ENCODE measurements at regions not wholly inside any gene's neighbourhood (a gene's known extent, or its start where the extent isn't known, plus 50 kb on each side); places are given as distances from the start of the nearest gene placed in this dataset.
"Not testable (repeated sequence)": the region's sequence is repeated elsewhere in the genome, so short reads cannot be mapped to it uniquely, and the experiment has no call there.

DNA sequence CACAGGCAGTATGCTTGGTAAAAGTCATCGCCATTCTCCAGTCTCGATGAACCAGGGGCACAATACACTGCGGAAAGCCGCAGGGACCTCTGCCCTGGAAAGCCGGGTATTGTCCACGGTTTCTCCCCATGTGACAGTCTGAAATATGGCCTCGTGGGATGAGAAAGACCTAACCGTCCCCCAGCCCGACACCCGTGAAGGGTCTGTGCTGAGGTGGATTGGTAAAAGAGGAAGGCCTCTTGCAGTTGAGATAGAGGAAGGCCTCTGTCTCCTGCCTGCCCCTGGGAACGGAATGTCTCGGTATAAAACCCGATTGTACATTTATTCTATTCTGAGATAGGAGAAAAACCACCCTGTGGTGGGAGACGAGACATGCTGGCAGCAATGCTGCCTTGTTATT, 149.1 kb downstream of the TMEM121 start:
- not testable (repeated sequence) for H3K27me3 ChIP-seq

DNA sequence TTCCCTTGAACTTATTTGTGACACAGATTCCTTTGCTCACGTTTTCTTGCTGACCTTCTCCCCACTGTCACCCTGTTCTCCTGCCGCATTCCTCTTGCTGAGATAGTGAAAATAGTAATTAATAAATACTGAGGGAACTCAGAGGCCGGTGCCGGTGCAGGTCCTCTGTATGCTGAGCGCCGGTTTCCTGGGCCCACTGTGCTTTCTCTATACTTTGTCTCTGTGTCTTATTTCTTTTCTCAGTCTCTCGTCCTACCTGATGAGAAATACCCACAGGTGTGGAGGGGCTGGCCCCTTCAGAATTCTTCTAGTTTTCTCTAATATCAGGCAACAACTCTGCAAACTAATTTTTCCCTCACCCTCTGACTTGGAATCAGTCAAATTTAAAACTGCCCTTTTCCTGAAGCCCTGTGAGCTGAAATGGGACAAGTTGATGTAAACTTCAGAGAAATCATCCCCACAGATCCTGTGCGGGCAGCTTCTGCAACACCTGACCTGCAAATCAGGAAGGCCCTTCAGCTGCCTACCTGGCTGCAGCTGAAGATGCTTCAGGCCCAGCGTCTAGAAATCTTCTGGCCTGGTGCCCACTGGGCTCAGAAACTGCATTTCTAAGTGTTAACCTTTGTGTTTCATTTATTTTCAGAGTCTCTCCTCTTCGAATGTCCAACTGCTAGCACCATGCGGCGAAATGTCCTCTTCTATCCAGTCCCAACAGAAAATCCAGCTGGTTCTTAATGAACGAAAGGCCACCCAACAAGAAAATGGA, 149.7 kb downstream of the TMEM121 start:
- H3K36me3 ChIP-seq; H3K27ac ChIP-seq; H3K9me3 ChIP-seq; H3K27me3 ChIP-seq; DNase-seq (ENCODE audit: low spot score in 2 of 2); H3K4me3 ChIP-seq; H3K4me1 ChIP-seq: not testable (repeated sequence)
- WGBS: 78% methylated on average over 13 of the region's 13 CpGs

More for the DNA sequence above, 149.1 kb downstream of the TMEM121 start:
- not testable (repeated sequence) for H3K4me1 ChIP-seq; H3K9me3 ChIP-seq; H3K36me3 ChIP-seq; H3K27ac ChIP-seq; DNase-seq (ENCODE audit: low spot score in 2 of 2); H3K4me3 ChIP-seq
- WGBS: 78% methylated on average over 9 of the region's 14 CpGs

DNA sequence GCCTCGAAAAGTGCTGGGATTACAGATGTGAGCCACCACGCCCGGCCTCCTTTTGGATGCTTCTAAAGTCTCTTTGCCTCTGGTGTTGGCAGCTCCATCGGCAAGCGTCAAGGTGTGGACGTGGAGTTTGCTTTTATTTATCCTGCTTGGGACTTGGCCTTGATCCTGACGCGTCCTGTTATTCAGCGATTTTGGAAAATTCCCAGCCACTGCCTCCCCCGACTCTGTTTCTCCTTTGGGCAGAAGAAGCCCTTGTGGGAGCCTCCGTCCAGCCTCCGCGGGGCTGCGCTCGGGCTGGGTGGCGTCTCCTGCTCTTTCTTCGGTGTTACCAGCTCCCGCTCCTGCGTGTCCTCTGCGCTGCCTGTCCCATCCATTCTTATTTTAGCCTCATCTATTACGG, 151.7 kb downstream of the TMEM121 start:
- H3K9me3 ChIP-seq; H3K27ac ChIP-seq; DNase-seq (ENCODE audit: low spot score in 2 of 2); H3K36me3 ChIP-seq; H3K4me3 ChIP-seq; H3K27me3 ChIP-seq; H3K4me1 ChIP-seq: not testable (repeated sequence)
- 84% methylated on average over 20 of the region's 21 CpGs for WGBS

DNA sequence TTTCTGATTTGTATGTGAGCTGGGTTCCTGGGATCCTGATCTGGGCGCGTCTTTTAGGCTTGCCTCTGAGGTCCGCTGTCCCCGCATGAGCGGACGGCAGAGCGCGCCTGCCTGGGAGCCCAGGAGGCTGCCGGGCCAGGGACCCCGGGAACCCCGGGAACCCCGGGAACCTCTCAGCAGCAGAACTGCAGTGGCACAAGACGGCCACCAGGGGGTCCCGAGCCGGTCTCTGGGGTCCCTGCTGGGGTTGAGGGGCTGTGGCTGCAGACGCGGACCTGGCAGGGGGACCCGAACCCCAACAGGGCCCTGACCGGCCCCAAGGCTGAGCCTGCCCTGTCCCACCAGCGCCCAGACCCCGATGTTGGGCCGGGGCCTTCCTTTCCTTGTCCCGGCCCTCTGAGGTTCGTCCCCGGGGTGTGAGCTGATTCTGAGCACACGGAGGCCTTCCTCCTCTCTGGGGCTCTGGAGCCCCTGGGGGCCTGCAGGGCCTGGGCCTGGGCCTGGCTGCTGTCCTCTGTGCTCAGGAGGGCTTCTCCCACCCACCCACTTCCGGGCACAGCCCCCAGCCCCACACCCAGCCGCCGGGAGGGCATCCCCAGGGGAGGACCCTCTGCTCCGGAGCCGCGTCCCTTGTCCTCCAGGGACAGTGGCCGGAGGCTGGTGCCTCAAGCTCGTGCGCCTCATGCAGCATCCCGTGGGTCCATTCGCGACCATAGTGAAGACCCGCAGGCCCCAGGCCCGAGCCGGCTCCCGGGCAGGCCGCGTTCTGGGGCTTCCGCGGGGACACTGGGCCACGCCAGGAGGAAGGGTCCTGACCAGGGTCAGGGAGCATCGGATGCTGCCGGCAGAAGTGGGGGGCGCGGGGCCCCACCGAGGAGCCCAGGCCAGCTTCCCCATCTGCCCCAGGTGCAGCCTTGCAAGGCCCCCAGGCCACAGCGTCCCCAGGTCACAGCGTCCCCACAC, 152.9 kb downstream of the TMEM121 start:
- not testable (repeated sequence) for H3K36me3 ChIP-seq; H3K4me1 ChIP-seq; H3K27me3 ChIP-seq; H3K27ac ChIP-seq; H3K9me3 ChIP-seq; H3K4me3 ChIP-seq; DNase-seq (ENCODE audit: low spot score in 2 of 2)
- no CpG with 5 or more reads among the region's 54 CpGs for WGBS
- TF ChIP-seq, protein P1, sequence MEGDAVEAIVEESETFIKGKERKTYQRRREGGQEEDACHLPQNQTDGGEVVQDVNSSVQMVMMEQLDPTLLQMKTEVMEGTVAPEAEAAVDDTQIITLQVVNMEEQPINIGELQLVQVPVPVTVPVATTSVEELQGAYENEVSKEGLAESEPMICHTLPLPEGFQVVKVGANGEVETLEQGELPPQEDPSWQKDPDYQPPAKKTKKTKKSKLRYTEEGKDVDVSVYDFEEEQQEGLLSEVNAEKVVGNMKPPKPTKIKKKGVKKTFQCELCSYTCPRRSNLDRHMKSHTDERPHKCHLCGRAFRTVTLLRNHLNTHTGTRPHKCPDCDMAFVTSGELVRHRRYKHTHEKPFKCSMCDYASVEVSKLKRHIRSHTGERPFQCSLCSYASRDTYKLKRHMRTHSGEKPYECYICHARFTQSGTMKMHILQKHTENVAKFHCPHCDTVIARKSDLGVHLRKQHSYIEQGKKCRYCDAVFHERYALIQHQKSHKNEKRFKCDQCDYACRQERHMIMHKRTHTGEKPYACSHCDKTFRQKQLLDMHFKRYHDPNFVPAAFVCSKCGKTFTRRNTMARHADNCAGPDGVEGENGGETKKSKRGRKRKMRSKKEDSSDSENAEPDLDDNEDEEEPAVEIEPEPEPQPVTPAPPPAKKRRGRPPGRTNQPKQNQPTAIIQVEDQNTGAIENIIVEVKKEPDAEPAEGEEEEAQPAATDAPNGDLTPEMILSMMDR (IDR thresholded peaks at IDR 0.05): peak in 1 of 2 donors; percentile 14

DNA sequence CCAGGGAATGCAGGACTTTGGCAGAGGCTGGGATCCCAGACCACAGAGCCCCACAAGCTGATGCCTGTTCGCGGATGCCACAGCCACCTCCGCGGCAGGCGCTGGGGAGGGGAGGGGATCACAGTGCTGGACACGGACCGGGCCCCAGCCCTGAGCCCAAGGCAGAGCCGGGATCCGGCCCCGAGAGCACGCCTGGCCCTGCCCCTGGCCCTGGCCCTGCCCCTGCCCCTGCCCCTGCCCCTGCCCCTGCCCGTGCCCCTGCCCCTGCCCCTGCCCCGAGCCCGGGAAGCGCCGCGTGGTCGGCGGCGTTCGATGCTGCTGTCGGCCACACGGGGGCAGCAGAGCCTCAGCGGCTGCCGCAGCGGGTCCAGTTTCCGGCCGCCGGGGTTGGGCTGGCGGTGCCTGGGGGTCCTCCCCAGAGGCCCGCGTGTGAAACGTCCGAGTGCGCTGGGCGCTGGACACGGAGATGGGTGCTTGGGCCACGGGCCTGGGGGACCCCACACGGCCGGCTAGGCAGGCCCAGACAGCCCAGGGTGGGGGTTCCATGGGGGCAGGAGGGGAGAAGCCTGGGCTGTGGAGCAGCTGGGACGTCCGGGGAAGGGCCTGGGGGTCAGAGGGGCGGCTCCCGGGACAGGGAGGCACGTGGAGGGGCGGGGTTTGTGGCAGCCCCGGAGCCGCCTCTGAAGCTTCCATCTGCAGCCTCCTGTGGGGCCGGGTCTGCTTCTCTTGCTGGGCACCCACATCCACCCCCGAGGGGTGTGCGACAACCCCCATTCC, 153.8 kb downstream of the TMEM121 start:
- H3K27me3 ChIP-seq; H3K9me3 ChIP-seq; H3K4me1 ChIP-seq; H3K4me3 ChIP-seq; H3K27ac ChIP-seq; DNase-seq (ENCODE audit: low spot score in 2 of 2); H3K36me3 ChIP-seq: not testable (repeated sequence)
- WGBS: no CpG with 5 or more reads among the region's 51 CpGs

DNA sequence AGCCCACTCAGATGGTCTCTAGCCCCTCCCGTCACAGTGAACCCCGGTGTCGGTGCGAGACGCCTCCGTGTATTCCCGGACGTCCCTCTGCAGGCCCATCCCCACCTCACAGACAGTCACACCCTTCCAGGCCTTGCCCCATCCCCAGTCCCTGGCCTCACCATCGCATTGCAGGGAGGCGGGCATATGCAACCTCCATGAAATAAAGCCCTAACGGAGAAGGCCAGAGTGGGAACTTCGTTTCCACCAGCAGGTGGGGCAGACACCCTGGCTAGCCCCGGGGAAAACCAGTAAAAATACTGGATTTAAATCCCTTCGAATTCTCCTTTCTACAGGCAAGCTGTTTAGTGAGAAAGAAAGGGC, 154.3 kb downstream of the TMEM121 start:
- not testable (repeated sequence) for H3K27ac ChIP-seq; DNase-seq (ENCODE audit: low spot score in 2 of 2); H3K4me3 ChIP-seq; H3K4me1 ChIP-seq; H3K27me3 ChIP-seq; H3K9me3 ChIP-seq; H3K36me3 ChIP-seq
- no CpG with 5 or more reads among the region's 14 CpGs for WGBS

DNA sequence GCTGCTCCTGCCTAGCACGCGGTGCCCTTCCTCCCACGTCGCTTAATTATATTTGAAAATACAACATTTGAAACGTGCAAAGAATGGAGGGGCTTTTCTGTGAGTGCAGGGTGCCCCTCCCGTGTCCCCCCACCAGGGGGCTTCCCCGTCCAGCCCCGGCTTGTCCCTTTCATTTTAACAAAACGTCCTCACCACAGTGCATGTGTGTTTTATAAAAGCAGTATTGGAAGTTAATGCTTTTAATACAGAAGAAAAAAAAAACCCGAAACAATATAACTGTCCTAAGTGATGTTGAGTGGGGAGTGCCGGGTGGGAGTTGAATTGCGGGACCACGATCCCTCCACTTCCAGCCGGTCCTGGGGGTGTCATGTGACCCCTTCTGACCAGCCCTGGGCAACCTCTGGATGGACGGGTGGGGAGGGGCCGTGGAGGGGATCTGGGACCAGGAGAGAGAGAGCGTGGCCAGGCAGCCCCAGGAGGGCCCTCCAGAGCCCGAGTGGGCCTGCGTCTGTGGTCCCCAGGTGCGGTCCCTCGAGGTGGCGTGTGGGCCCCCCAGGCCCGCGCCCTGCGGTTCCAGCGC, 155.3 kb downstream of the TMEM121 start:
- not testable (repeated sequence) for H3K4me3 ChIP-seq; H3K27me3 ChIP-seq; DNase-seq (ENCODE audit: low spot score in 2 of 2); H3K36me3 ChIP-seq; H3K9me3 ChIP-seq; H3K27ac ChIP-seq; H3K4me1 ChIP-seq
- 62% methylated on average over 14 of the region's 26 CpGs for WGBS

DNA sequence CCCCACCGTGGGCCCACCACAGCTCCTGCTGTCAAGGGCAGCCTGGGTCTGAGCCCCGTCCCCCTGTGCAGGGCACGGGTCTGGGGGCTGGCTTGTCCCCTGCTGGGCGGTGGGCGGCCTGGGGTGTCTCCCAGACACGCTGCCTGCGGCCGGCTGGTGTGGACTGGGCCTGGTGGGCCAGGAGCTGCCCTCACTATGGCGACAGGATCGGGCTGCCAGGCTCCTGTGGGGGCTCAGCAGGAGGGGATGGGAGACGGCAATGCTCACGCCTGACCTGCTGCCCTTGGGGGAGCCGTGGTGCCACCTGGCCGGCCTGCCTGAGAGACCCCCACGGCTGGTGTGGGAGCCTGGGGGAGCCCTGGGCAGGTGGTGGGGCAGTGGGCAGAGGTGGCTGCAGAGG, 156.1 kb downstream of the TMEM121 start:
- H3K27ac ChIP-seq; H3K4me1 ChIP-seq; H3K4me3 ChIP-seq; H3K27me3 ChIP-seq; DNase-seq (ENCODE audit: low spot score in 2 of 2); H3K36me3 ChIP-seq; H3K9me3 ChIP-seq: not testable (repeated sequence)
- WGBS: no CpG with 5 or more reads among the region's 15 CpGs
